Adipocyte (in vitro differentiated cells): ENCODE measurements at regions not wholly inside any gene's neighbourhood (a gene's known extent, or its start where the extent isn't known, plus 50 kb on each side); places are given as distances from the start of the nearest gene placed in this dataset.

Experiments used
- DNase-seq: peaks from one replicate; pipeline ENCODE4 v3.0.0-alpha.2; 2015; ENCODE audit warnings: low read depth
- H3K27me3 ChIP-seq: replicated peaks from 2 replicates; pipeline ENCODE4 v1.7.0; 2013; ENCODE audit warnings: mild to moderate bottlenecking, low read length, moderate library complexity; ENCODE audit not compliant: control insufficient read depth, insufficient read depth
- H3K36me3 ChIP-seq: 2 replicates; pipeline ENCODE4 v1.7.0; 2013; ENCODE audit warnings: low read length, mild to moderate bottlenecking, moderate library complexity; ENCODE audit not compliant: control insufficient read depth, insufficient read depth, severe bottlenecking
- H3K4me1 ChIP-seq: 2 replicates; pipeline ENCODE4 v1.7.0; 2013; ENCODE audit warnings: mild to moderate bottlenecking, low read length, moderate library complexity; ENCODE audit not compliant: control insufficient read depth, insufficient read depth
- H3K4me3 ChIP-seq: 2 replicates; pipeline ENCODE4 v1.7.0; 2013; ENCODE audit warnings: mild to moderate bottlenecking, low read length, moderate library complexity
- H3K9ac ChIP-seq: 2 replicates; pipeline ENCODE4 v1.7.0; 2013; ENCODE audit warnings: mild to moderate bottlenecking, low read length, moderate library complexity
- H3K9me3 ChIP-seq: 2 replicates; pipeline ENCODE4 v1.7.0; 2013; ENCODE audit warnings: mild to moderate bottlenecking, low read length, moderate library complexity; ENCODE audit not compliant: control insufficient read depth

GRCh38 chr10:44662051-44662450, 249.1 kb upstream of the TMEM72 start:
- Histone ChIP-seq H3K36me3 (no peaks in the 10 kb centered on the region), H3K27me3 (peaks cover 5% of the 10 kb centered on the region), H3K4me1 (peaks cover 20% of the 10 kb centered on the region), H3K9me3 (no peaks in the 10 kb centered on the region), H3K4me3 (no peak overlapping the region), H3K9ac (no peak overlapping the region)
- no peak for DNase-seq

- H3K27me3 ChIP-seq: peaks cover 5% of the 10 kb centered on the region
- no peak for DNase-seq
- no peaks in the 10 kb centered on the region for H3K4me1 ChIP-seq
- H3K4me3 ChIP-seq: no peak overlapping the region
- H3K9ac ChIP-seq: no peak overlapping the region
- peaks cover 6% of the 10 kb centered on the region for H3K9me3 ChIP-seq
- H3K36me3 ChIP-seq: no peaks in the 10 kb centered on the region
Measured at GRCh38 chr10:44668336-44668735, 242.8 kb upstream of the TMEM72 start.

- no peaks in the 10 kb centered on the region for H3K36me3 ChIP-seq
- H3K4me3 ChIP-seq: no peak overlapping the region
- DNase-seq: no peak
- H3K4me1 ChIP-seq: peaks cover 9% of the 10 kb centered on the region
- no peak overlapping the region for H3K9ac ChIP-seq
- H3K9me3 ChIP-seq: peaks cover 6% of the 10 kb centered on the region
- H3K27me3 ChIP-seq: no peaks in the 10 kb centered on the region
Measured at GRCh38 chr10:44671319-44671718, 239.8 kb upstream of the TMEM72 start.

- DNase-seq: peak; percentile 42
- peaks cover 9% of the 10 kb centered on the region for H3K4me1 ChIP-seq
- H3K4me3 ChIP-seq: no peak overlapping the region
- H3K9me3 ChIP-seq: peaks cover 3% of the 10 kb centered on the region
- no peaks in the 10 kb centered on the region for H3K27me3 ChIP-seq
- no peaks in the 10 kb centered on the region for H3K36me3 ChIP-seq
- H3K9ac ChIP-seq: no peak overlapping the region
Measured at GRCh38 chr10:44673245-44673983, 237.7 kb upstream of the TMEM72 start.

GRCh38 chr10:44674536-44675386, 236.4 kb upstream of the TMEM72 start:
- H3K4me1 ChIP-seq: peaks cover 9% of the 10 kb centered on the region
- no peak overlapping the region for H3K9ac ChIP-seq
- no peak overlapping the region for H3K4me3 ChIP-seq
- H3K9me3 ChIP-seq: peaks cover 2% of the 10 kb centered on the region
- no peaks in the 10 kb centered on the region for H3K36me3 ChIP-seq
- no peaks in the 10 kb centered on the region for H3K27me3 ChIP-seq
- DNase-seq: no peak

GRCh38 chr10:44675387-44675874, 235.7 kb upstream of the TMEM72 start:
- H3K9me3 ChIP-seq: no peaks in the 10 kb centered on the region
- H3K4me3 ChIP-seq: no peak overlapping the region
- no peaks in the 10 kb centered on the region for H3K27me3 ChIP-seq
- no peak for DNase-seq
- peaks cover 9% of the 10 kb centered on the region for H3K4me1 ChIP-seq
- no peak overlapping the region for H3K9ac ChIP-seq
- no peaks in the 10 kb centered on the region for H3K36me3 ChIP-seq

- H3K27me3 ChIP-seq: no peaks in the 10 kb centered on the region
- H3K4me3 ChIP-seq: no peak overlapping the region
- DNase-seq: no peak
- H3K36me3 ChIP-seq: no peaks in the 10 kb centered on the region
- no peaks in the 10 kb centered on the region for H3K9me3 ChIP-seq
- no peak overlapping the region for H3K9ac ChIP-seq
- H3K4me1 ChIP-seq: no peaks in the 10 kb centered on the region
Measured at GRCh38 chr10:44680764-44681163, 230.4 kb upstream of the TMEM72 start.

- Histone ChIP-seq H3K4me1 (no peaks in the 10 kb centered on the region), H3K36me3 (no peaks in the 10 kb centered on the region), H3K27me3 (no peaks in the 10 kb centered on the region), H3K9me3 (no peaks in the 10 kb centered on the region), H3K4me3 (no peak overlapping the region), H3K9ac (no peak overlapping the region)
- DNase-seq: no peak
Measured at GRCh38 chr10:44682507-44682906, 228.6 kb upstream of the TMEM72 start.

GRCh38 chr10:44684661-44685060, 226.5 kb upstream of the TMEM72 start:
- no peak overlapping the region for H3K9ac ChIP-seq

GRCh38 chr10:44685220-44685619, 225.9 kb upstream of the TMEM72 start:
- Histone ChIP-seq H3K27me3 (no peaks in the 10 kb centered on the region), H3K4me3 (no peak overlapping the region), H3K36me3 (no peaks in the 10 kb centered on the region), H3K9ac (no peak overlapping the region), H3K4me1 (no peaks in the 10 kb centered on the region), H3K9me3 (no peaks in the 10 kb centered on the region)
- DNase-seq: no peak

More at GRCh38 chr10:44684661-44685060, 226.5 kb upstream of the TMEM72 start:
- H3K27me3 ChIP-seq: no peaks in the 10 kb centered on the region
- no peak overlapping the region for H3K4me3 ChIP-seq
- no peak for DNase-seq
- H3K4me1 ChIP-seq: no peaks in the 10 kb centered on the region
- H3K36me3 ChIP-seq: no peaks in the 10 kb centered on the region
- H3K9me3 ChIP-seq: no peaks in the 10 kb centered on the region

- H3K27me3 ChIP-seq: no peaks in the 10 kb centered on the region
- no peaks in the 10 kb centered on the region for H3K36me3 ChIP-seq
- H3K4me1 ChIP-seq: no peaks in the 10 kb centered on the region
- no peaks in the 10 kb centered on the region for H3K9me3 ChIP-seq
- DNase-seq: no peak
- no peak overlapping the region for H3K4me3 ChIP-seq
- H3K9ac ChIP-seq: no peak overlapping the region
Measured at GRCh38 chr10:44685747-44686146, 225.4 kb upstream of the TMEM72 start.
